ENCODE measurements at regions not wholly inside any gene's neighbourhood (a gene's known extent, or its start where the extent isn't known, plus 50 kb on each side); places are given as distances from the start of the nearest gene placed in this dataset.

DNA sequence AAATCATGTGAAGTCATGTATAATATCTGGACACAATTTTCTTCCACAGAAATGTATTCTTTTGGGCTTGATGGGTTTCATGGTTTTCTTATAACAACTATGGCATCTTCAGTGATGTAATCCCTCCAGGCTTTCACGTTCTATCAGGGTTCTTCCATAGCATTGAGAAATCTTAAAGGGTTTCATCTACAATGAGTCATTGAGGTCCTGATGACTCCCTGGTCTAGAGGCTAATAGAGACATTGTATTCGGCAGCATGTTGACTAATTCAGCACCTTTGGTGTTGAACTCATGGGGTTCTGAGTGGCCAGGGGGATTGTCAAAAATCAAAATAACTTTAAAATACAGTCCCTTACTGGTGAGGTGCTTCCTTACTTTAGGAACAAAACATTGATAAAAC, 614.0 kb upstream of the CRIM1 start:
- Histone ChIP-seq H3K27me3 (ENCODE audit: control insufficient read depth, insufficient read depth, low read length) (no peaks in the 10 kb centered on the region), H3K36me3 (ENCODE audit: control insufficient read depth in 2 of 3, insufficient read depth in 3 of 3, low read length in 3 of 3) (no peaks in the 10 kb centered on the region), H3K9me3 (ENCODE audit: control insufficient read depth in 2 of 3, insufficient read depth in 1 of 3, low read length in 3 of 3) (peaks cover 0 to 2% (median 2%) of the 10 kb centered on the region in 3 donors), H3K4me1 (ENCODE audit: control insufficient read depth in 2 of 3, insufficient read depth in 2 of 3, low read depth in 1 of 3, low read length in 3 of 3) (no peaks in the 10 kb centered on the region), H3K27ac (ENCODE audit: low read depth in 2 of 2, low read length in 2 of 2) (no peak overlapping the region), H3K9ac (ENCODE audit: low read length in 3 of 3) (no peak overlapping the region), H3K4me3 (ENCODE audit: low read length in 3 of 3) (no peak overlapping the region)
- DNase-seq = no peak
- intact Hi-C loops (cut with DNase I) = no loop called here
- TF ChIP-seq, protein P1, sequence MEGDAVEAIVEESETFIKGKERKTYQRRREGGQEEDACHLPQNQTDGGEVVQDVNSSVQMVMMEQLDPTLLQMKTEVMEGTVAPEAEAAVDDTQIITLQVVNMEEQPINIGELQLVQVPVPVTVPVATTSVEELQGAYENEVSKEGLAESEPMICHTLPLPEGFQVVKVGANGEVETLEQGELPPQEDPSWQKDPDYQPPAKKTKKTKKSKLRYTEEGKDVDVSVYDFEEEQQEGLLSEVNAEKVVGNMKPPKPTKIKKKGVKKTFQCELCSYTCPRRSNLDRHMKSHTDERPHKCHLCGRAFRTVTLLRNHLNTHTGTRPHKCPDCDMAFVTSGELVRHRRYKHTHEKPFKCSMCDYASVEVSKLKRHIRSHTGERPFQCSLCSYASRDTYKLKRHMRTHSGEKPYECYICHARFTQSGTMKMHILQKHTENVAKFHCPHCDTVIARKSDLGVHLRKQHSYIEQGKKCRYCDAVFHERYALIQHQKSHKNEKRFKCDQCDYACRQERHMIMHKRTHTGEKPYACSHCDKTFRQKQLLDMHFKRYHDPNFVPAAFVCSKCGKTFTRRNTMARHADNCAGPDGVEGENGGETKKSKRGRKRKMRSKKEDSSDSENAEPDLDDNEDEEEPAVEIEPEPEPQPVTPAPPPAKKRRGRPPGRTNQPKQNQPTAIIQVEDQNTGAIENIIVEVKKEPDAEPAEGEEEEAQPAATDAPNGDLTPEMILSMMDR (IDR thresholded peaks at IDR 0.05; ENCODE audit: borderline replicate concordance, extremely low read depth, insufficient read depth) = no peak
- FAIRE-seq = no peak

GRCh38 chr2:35731674-35732073, 623.9 kb upstream of the CRIM1 start:
- H3K4me1 ChIP-seq (ENCODE audit: control insufficient read depth in 2 of 3, insufficient read depth in 2 of 3, low read depth in 1 of 3, low read length in 3 of 3) = no peaks in the 10 kb centered on the region
- no peak overlapping the region for H3K9ac ChIP-seq (ENCODE audit: low read length in 3 of 3)
- H3K27me3 ChIP-seq (ENCODE audit: control insufficient read depth, insufficient read depth, low read length) = no peaks in the 10 kb centered on the region
- FAIRE-seq (no peak), DNase-seq (no peak)
- H3K36me3 ChIP-seq (ENCODE audit: control insufficient read depth in 2 of 3, insufficient read depth in 3 of 3, low read length in 3 of 3) = no peaks in the 10 kb centered on the region
- no peak overlapping the region for H3K27ac ChIP-seq (ENCODE audit: low read depth in 2 of 2, low read length in 2 of 2)
- H3K9me3 ChIP-seq (ENCODE audit: control insufficient read depth in 2 of 3, insufficient read depth in 1 of 3, low read length in 3 of 3) = no peaks in the 10 kb centered on the region
- intact Hi-C loops (cut with DNase I) = no loop called here
- H3K4me3 ChIP-seq (ENCODE audit: low read length in 3 of 3) = no peak overlapping the region
- TF ChIP-seq, protein P1 (IDR thresholded peaks at IDR 0.05; ENCODE audit: borderline replicate concordance, extremely low read depth, insufficient read depth) = no peak

DNA sequence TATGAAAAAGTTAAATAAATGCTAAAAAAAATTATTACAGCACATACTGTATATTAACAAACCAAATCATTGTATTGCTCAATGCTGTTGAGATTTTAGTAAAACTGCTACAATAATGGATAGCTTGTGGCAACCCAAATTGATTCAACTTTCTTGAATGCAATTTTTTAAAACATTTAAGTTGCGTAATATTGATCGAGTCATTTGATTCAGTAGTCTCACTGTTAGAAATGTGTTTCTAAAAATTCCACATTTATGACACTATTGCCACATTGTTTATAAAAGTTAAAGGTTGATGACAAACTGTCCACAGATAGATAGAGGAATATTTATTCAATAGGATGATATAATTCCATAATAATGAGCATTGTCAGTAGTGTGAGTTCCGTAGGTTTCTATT, 640.7 kb upstream of the CRIM1 start:
- DNase-seq (no peak), FAIRE-seq (no peak)
- Histone ChIP-seq H3K9ac (ENCODE audit: low read length in 3 of 3) (no peak overlapping the region), H3K27me3 (ENCODE audit: control insufficient read depth, insufficient read depth, low read length) (no peaks in the 10 kb centered on the region), H3K4me3 (ENCODE audit: low read length in 3 of 3) (no peak overlapping the region), H3K36me3 (ENCODE audit: control insufficient read depth in 2 of 3, insufficient read depth in 3 of 3, low read length in 3 of 3) (no peaks in the 10 kb centered on the region), H3K27ac (ENCODE audit: low read depth in 2 of 2, low read length in 2 of 2) (no peak overlapping the region), H3K4me1 (ENCODE audit: control insufficient read depth in 2 of 3, insufficient read depth in 2 of 3, low read depth in 1 of 3, low read length in 3 of 3) (no peaks in the 10 kb centered on the region), H3K9me3 (ENCODE audit: control insufficient read depth in 2 of 3, insufficient read depth in 1 of 3, low read length in 3 of 3) (no peaks in the 10 kb centered on the region)
- TF ChIP-seq, protein P1 (IDR thresholded peaks at IDR 0.05; ENCODE audit: borderline replicate concordance, extremely low read depth, insufficient read depth) = no peak
- intact Hi-C loops (cut with DNase I) = no loop called here

GRCh38 chr2:35708411-35708923, 647.1 kb upstream of the CRIM1 start:
- H3K4me3 ChIP-seq (ENCODE audit: low read length in 3 of 3) = no peak overlapping the region
- FAIRE-seq = no peak
- no peak overlapping the region for H3K27ac ChIP-seq (ENCODE audit: low read depth in 2 of 2, low read length in 2 of 2)
- no peaks in the 10 kb centered on the region for H3K27me3 ChIP-seq (ENCODE audit: control insufficient read depth, insufficient read depth, low read length)
- no peaks in the 10 kb centered on the region for H3K36me3 ChIP-seq (ENCODE audit: control insufficient read depth in 2 of 3, insufficient read depth in 3 of 3, low read length in 3 of 3)
- intact Hi-C loops (cut with DNase I) = no loop called here
- H3K9ac ChIP-seq (ENCODE audit: low read length in 3 of 3) = no peak overlapping the region
- TF ChIP-seq, protein P1 (IDR thresholded peaks at IDR 0.05; ENCODE audit: borderline replicate concordance, extremely low read depth, insufficient read depth) = no peak
- no peak for DNase-seq
- H3K9me3 ChIP-seq (ENCODE audit: control insufficient read depth in 2 of 3, insufficient read depth in 1 of 3, low read length in 3 of 3) = no peaks in the 10 kb centered on the region
- H3K4me1 ChIP-seq (ENCODE audit: control insufficient read depth in 2 of 3, insufficient read depth in 2 of 3, low read depth in 1 of 3, low read length in 3 of 3) = no peaks in the 10 kb centered on the region

Data from kidney (tissue), 13 donors.